Hematopoietic multipotent progenitor cell treated with erythropoietin and hydrocortisone succinate and interleukin-3 and kit ligand, for 15 days (in vitro differentiated cells): ENCODE measurements at regions not wholly inside any gene's neighbourhood (a gene's known extent, or its start where the extent isn't known, plus 50 kb on each side); places are given as distances from the start of the nearest gene placed in this dataset.
"Not testable (repeated sequence)": the region's sequence is repeated elsewhere in the genome, so short reads cannot be mapped to it uniquely, and the experiment has no call there.

ENCODE experiments used
- DNase-seq: peaks from one replicate; pipeline ENCODE4 v3.0.0-alpha.2; 2015; ENCODE audit warnings: low spot score

DNA sequence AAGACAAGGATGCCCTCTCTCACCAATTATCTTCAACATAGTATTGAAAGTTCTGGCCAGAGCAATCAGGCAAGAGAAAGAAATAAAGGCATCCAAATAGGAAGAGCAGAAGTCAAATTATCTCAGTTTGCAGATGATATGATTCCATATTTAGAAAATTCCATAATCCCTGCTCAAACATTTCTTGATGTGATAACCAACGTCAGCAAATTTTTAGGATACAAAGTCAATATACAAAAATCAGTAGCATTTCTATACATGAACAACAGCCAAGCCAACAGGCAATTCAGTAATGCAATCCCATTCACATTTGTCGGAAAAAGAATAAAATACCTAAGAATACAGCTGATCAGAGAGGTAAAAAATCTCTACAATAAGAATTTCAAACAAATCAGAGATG, 969.7 kb upstream of the USP15 start:
- no peak for DNase-seq

DNA sequence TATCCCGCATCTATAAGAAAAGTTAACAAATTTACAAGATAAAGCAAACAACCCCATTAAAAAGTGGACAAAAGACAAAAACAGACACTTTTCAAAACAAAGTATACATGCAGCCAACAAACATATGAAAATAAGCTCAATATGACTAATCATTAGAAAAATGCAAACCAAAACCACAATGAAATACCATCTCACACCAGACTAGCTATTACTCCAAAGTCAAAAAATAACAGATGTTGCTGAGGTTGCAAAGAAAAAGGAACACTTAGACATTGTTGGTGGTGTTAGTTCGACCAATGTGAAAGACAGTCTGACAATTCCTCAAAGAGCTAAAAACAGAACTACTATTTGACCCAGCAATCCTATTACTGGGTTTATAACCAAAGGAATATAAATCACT, 968.6 kb upstream of the USP15 start:
- no peak for DNase-seq

DNA sequence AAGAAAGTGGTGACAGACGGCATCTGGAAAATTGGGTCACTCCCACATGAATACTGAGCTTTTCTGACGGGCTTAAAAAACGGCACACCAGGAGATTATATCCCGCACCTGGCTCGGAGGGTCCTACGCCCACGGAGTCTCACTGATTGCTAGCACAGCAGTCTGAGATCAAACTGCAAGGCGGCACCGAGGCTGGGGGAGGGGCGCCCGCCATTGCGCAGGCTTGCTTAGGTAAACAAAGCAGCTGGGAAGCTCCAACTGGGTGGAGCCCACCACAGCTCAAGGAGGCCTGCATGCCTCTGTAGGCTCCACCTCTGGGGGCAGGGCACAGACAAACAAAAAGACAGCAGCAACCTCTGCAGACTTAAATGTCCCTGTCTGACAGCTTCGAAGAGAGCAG, 966.2 kb upstream of the USP15 start:
- DNase-seq: not testable (repeated sequence)

DNA sequence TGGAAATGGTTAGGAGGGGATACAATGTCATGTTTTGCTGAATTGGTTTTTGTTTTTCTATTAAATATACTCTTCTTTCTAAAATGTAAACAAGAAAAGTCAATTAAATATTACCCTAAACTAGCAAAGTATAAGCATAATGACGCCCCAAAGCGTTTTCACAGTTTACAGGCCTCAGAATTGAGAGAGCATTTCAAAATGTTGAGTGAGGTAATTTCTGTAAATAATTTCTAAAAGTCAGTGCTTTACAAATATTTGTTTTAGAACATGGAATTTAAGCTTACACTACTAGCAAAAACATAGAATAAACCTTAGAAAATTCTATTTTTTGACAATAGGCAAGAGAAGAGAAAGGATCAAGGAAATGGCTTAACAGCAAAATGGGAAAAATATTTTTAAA, 958.4 kb upstream of the USP15 start:
- DNase-seq: no peak

DNA sequence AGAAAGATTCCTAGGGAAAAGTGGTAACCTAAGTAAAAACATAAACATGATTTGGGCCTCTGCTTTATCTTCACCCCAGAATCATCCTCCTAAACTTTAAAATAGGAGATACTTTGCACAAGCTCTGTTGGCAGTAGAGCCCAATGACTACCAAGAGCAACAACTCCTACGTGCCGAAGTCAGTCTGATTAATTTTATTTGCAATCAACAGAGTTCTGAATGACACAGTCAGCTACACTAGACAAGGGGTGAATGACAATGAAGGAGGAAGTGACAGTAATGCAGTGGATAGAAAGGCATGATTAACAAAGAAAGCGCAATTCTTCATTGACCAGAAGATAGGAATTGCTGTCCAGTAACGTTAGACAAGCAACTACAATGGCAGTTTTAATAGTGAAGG, 957.9 kb upstream of the USP15 start:
- no peak for DNase-seq

DNA sequence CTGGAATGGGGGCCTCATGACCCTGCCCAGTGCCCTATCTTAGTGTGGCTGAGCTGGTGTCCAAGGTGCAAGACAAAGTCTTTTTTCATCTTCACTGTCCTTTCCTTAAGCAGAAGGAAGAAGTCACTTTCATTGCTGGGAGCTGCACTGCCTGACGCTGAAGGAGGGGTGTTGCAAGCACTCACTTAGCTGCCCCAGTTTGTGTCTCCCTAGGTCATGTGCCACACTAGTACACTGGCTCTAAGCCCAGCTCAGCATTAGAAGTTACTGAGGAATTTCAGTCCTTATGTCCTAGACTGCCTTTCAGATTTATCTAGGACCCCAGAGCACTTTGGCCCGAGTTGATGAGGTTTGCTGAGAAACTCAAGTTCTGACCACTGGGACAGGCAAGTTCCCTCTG, 952.0 kb upstream of the USP15 start:
- DNase-seq: no peak

DNA sequence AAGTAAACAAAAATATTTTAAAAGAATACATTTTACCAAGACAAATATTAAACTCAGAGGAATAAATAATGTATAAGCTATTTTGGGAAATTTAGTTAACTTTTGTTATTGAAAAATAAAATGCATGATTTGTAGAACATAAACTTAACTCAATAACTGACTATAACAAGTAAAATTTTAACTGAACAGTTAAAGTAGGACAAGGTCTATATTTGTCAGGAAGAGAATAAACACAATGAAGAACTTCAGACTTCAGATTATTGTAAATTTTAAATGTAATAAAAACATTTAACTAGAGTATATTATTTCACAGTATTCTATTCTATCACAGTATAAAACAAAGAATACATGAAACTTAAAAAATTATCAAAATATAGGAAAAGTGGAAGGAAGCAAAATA, 948.8 kb upstream of the USP15 start:
- no peak for DNase-seq

DNA sequence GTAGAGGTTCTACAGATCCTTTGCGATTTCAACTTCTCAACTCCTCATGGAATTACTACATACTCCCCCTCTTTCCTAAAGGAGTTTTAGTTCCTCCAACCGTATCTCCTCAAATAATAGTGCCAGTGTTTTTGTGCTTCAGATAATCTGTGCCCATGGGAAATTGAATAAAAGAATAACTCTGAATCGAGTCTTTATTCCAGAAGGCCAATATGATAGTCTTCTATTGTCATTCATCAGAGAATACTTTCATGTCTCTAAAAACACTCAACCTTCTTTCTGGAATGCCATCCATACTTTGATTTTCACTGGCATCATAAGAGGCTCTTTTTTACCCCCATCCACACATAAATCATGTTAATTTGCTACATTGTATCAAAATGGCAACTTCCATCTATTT, 911.3 kb upstream of the USP15 start:
- no peak for DNase-seq

DNA sequence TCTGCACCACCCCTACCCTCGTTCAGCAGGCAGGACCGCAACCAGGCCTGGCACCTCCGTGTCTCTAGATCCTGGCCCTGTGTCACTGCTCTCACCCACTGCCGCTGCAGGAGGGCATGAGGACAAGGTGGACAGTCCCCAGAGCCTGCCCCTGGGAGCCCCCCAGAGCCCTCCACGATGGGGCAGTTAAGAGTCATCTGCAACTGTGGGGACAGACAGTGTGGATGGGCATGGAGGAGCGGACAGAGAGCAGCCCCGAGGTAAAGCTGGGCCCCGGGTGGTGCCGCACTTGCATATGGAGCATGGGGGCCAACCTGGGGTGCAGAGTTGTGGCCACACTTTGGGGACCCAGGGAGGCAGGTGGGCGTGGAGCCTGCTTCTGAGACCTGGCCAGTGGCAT, 905.1 kb upstream of the USP15 start:
- DNase-seq: no peak

DNA sequence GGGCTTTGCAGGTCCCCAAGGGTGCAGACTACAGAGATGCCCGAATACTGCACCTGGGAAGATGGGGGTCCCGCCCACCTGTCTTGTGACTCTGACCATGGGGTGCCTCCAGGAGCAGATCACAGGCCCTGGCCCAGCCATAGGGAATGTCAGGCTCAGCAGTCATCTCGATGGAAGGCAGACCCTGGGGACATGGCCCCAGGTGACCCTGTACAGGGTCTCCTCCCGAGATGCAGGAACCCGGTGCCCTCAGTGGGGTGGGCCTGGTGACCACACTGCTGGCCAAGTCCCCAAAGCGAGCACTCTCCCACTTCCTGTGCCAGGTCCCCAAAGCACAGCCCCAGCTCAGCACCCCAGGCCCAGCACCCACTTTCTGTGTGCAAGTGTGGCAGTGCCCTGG, 903.7 kb upstream of the USP15 start:
- no peak for DNase-seq

DNA sequence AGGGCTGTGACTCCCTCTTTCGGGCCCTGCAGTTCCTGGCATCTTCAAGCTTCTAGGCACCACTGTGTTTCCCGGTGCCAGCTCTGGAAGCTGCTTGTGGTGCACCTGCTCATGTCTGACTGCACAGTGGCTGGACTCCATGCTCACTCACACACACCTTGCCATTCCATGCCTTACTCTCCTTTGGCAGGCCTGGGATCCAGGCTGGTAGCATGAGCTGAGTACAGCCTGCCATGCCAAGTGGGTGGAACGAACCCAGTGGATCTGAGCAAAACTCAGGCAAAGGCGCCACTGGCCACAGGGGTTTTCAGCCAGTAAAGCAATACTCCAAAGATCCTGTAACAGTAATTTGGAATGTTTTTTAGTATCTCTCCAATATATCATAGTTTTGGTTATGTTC, 902.7 kb upstream of the USP15 start:
- no peak for DNase-seq

DNA sequence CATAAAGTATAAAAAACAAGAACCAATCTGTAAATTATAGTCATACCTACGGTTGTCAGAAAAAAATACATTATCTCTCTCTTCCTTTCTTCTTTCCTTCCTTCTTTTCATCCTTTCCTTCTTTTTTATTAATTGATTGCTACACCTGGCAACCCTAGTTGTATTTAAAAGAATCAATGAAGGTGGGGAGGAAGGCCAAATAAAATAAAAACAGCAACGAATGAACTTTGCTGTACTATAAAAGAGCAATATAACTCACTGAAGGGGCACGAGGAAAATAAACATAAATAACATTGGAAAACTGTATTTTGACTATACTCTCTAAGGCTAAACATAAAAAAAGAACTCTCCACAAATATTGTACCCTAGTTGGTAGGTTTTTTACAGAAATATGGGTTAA, 898.2 kb upstream of the USP15 start:
- no peak for DNase-seq

DNA sequence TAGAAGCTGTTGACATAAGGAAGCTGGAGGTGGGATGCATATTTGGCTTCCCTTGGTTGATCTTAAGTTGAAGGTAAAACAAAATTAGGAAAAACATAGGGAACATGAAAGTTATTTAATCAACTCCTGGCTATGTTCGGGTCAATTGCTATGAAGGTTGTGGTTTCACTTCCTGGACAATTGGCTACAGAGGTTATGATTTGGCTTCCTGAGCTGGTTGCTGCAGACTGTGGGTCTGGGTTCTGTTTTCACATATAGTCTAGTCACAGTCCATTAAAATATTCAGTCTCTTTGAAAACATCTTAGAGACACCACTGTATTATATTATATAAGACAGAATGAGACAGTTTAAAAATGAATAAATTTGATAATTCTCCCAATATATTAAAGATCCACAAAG, 895.2 kb upstream of the USP15 start:
- no peak for DNase-seq

DNA sequence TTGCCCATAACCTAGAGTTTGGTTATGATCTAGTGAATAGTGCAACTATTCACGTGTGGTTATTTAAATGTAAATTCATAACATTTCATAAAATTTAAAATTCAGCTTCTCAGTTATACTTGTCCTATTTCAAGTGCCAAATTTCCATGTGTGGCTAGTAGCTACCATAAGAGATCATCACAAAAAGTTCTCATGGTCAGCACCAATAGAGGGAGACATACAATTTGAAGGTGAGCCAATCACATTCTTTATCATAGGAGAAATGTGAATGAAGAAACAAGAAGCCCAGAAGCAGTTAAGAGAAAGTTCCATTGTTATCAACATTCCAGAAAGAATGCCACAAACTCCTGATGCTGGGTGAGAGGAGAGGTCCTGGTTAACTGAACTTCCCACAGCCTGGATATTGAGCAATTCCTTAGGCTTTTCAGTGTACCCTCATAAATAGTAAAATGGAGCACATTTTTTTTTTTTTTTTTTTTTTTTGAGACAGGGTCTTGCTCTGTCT, 892.9 kb upstream of the USP15 start:
- DNase-seq: no peak

DNA sequence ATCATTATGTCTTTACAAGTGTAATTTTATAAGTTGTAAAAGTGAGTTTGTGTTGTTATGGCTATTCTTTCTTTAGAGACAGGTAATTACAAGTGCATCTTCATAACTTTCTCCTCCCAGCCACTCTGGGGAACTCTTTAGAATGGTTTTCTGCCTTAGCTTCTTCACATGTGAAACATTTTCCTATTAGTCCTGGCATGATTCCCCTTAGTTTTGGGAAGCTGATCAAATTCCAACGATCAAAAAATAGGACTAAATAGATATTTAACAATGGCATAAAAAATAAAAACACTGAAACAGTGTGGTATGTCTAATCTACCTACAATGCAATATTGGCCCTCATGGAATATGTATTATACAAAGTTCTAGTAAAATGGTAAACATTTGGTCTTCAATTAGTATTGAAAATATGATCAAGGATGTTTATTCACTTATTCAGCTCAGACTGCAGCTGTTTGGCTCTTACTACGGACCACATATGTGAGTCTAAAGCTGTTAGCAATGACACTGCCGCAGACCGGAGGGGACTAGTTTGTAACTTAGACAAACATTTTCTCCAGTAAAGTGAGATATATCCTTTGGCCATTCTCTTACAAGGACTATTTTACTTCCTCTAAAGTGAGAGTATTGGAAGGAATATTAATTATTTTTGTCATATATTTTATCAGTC, 890.8 kb upstream of the USP15 start:
- DNase-seq: no peak

DNA sequence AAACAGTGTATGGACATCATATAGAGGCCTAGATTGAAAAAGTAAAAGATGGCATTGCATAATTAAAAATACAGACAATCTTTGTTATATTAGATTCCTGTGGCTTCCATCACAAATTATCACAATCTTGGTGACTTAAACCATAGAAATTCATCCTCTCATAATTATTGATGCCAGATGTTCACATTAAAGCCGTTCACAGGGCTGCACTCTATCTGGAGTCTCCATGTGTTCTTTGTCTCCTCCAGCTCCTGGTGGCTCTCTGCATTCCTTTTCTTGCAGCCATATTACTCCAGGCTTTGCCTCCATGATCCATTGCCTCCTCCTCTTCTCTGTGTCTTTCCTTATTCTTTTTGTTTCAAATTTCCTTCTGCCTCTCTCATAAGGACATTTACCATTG, 875.7 kb upstream of the USP15 start:
- no peak for DNase-seq

DNA sequence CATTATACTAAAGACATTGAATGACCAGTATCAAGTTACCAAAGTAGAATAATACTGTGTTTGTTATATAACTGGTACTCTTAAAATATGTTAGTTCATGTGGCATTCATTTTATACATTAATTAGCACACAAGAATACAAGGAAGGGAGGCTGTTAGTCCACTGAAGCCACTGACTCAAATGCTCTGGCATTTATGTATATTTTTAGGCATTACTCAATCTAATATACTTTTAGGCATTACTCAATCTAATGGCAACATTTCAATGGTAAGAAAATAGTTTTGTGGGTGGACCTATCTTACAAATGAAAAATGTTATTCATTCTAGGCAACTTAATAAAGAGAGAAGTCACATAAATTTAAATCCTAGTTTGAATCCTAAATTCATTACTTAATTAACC, 874.4 kb upstream of the USP15 start:
- DNase-seq: no peak

DNA sequence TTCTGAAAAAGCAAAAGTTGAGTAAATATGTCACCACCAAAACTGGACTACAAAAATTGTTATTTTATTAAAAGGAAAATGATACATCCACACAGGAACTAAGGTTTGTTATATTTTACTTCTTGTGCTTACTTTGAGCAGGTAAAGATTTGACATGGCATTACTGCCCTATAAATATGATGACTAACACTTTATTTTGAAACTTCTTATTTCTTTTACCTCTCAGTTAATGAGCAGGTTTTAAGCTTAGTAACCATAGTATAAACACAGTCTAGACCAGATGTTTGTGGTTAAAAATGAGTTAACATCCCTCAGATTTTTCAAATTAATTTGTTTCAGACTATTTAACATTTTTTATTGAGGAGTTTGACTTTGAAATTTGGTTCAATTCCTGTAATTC, 862.5 kb upstream of the USP15 start:
- no peak for DNase-seq

DNA sequence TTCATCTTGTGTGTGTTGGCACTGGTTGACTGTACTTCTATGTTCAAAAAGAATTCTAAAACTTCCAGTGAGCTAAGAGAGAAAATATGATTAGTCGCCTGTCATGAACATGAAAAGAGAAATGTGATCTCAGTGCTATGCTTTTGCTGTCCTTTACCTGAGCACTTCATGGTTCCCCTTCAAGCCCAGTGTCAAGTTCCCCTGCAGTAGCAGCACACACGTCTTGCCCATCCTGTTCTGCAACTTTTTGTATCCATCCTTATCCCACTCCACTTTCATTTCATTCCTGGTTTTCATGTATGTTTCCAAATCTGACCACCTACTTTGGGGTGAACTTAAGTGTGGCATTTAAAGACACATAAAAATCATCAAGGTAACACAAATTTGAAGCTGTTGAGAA, 848.0 kb upstream of the USP15 start:
- no peak for DNase-seq

DNA sequence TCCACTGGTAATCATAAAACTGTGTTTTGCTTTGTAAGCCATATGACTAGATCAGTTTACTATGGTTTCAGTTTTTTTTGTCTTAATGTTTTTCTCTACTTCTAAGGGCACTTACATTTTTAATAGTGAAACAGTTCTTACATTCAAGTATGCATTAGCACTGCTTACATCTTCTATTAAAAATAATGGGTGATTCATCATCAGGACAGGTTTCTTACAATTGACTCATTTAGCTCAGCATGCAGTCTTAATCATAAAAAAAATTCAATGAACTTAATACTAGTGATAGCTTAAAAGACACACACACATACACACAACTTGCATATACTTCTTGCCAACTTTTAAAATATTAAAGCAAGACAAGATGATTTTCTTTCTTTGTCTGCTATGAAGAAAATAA, 845.7 kb upstream of the USP15 start:
- no peak for DNase-seq

DNA sequence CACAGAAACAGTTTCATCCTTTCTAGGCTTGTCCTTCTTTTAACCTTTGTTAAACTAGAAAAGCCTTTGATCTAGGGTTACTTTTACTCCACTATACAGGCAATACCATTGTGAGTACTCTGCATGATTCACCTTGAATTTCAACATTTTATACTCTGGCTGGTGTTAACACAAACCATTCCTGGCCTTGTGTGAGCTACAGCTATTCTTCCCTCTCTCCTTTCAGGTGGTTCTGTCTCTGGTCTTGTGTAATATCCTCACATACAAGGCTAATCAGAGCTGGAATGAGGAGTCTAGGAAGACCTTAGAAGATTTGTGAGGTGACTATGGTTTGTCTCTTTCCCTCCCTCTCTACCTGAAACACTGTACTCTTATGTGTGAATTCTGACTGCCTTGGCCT, 837.4 kb upstream of the USP15 start:
- no peak for DNase-seq

DNA sequence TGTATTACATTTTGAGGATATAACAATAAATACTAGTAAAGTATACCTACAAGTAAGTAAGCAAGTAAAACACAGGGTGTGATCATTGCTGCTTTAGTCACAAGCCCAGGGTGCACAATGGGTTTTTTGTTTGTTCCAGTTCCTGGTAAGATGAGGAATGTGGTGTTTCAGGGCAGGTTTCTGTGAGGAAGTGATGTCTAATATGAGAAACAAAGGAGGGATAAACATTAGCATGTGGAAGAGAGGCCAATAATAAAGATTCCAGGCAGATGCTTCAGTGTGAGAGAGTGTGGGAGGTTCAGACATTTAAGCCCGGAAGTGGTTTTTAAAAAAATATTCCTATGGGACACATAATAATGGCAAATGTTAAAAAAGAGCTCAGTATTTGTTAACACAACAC, 808.1 kb upstream of the USP15 start:
- DNase-seq: no peak

DNA sequence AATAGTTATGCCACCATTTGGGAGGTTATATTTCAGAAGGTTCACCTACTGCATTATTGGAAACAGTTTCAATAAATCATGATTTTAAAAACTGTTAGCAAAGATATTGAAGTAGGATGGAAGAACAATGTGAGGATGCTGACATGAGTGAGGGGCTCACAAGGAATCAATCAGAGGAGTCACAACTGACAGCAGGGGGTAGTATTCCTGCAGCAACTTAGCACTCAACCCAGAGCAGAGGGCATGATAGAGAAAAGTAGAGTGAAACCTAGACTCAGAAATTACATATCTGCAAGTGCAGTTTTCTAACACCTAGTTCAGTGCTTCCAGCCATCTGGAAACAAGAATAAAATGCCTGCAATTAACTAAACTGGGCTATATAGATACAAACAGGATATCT, 772.5 kb upstream of the USP15 start:
- DNase-seq: no peak
